H1 (cell line): ENCODE measurements at regions not wholly inside any gene's neighbourhood (a gene's known extent, or its start where the extent isn't known, plus 50 kb on each side); places are given as distances from the start of the nearest gene placed in this dataset.

Source experiments
- GTF2F1 ChIP-seq: IDR thresholded peaks from 2 replicates; pipeline ENCODE4 v1.6.1; 2012; ENCODE audit warnings: low read depth, low read length, improper control_type of control experiment, borderline replicate concordance
- RAD21 ChIP-seq, 2 experiments: IDR thresholded peaks in 1 of 2; conservative IDR thresholded peaks in 1 of 2; 2 replicates each; pipeline ENCODE4 v1.6.1; 2011; ENCODE audit warnings: low read depth in 2 of 2, low read length in 2 of 2, improper control_type of control experiment in 1 of 2, inconsistent platforms in 1 of 2, mild to moderate bottlenecking in 1 of 2, moderate library complexity in 1 of 2
- SIX5 ChIP-seq: IDR thresholded peaks from 2 replicates; pipeline ENCODE4 v1.6.1; 2011; ENCODE audit warnings: mild to moderate bottlenecking, low read depth, low read length
- TF ChIP-seq, protein P1 (sequence below): IDR thresholded peaks from 2 replicates; pipeline ENCODE4 v1.6.1; 2012; ENCODE audit warnings: inconsistent platforms

DNA sequence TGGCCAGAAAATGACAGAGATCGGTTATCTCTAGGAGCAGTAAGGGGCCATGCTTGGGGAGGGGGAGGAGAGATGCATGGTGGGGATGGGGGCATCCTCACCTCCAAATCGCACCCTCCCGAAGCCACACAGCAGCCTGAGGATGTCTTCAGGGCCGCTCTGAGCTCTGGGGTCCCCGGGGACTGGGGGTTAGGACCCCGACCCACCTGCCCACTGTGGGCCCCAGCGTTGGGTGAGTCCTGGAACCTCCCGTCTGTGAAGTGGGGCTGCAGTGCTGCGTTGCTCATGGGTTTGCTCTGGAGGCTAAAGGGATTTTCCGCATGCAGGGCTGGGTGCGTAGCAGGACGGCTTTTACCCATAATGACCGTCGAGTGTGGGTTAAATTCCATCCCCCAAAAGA is 1046.3 kb downstream of the BRD1 start (continued):
- TF ChIP-seq, protein P1, sequence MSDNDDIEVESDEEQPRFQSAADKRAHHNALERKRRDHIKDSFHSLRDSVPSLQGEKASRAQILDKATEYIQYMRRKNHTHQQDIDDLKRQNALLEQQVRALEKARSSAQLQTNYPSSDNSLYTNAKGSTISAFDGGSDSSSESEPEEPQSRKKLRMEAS: no peak
- TF ChIP-seq SIX5 (no peak), RAD21 (IDR thresholded peaks at IDR 0.05 in 1 of 2, conservative IDR thresholded peaks at IDR 0.05 in 1 of 2; ENCODE audit: low read depth in 2 of 2, low read length in 2 of 2) (no peak), GTF2F1 (no peak)
